ENCODE measurements at regions not wholly inside any gene's neighbourhood (a gene's known extent, or its start where the extent isn't known, plus 50 kb on each side); places are given as distances from the start of the nearest gene placed in this dataset.

DNA sequence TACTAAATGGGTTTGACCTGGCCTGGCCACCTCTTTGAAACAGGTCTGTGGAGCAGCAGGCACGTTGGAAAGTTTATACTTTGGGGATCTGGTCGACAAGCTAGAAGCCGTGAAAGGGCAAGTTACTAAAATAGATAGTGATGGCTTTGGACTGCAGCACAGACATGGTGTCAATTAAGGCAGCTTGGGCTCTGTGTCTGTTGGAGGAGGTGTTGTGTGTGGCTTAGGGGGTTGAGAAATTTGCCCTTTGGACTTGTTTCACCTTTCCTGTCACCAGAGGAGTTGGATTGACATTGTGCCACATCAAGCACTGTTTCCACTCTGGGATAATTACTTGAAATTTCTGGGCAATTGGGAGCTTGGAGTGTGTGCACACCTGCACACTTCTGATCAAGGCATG lies 251.8 kb upstream of the MKI67 start:
- DNase-seq, result no peak

- no peak for DNase-seq
Measured at GRCh38 chr10:128380946-128381345, 254.7 kb upstream of the MKI67 start.

DNA sequence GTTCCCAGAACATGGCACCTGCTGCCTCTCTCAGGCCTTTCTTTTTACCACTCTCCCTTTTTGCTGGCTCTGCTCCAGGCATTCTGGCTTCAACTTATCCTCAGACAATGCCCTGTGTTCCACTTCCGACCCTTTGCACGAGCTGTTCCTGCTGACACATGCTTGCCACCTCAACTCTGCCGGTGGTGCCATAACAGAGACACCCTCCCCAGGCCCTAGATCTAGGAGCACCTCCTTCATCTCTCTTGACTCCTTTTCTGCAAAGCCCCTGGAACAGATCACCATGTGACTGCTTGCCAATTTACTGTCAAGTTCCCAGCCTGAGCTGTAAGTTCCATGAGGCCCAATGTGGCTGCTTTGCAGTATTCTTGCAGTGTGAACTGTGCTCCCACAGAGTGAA lies 256.0 kb upstream of the MKI67 start:
- DNase-seq, result no peak

GRCh38 chr10:128384831-128385230 lies 258.6 kb upstream of the MKI67 start:
- no peak for DNase-seq

DNA sequence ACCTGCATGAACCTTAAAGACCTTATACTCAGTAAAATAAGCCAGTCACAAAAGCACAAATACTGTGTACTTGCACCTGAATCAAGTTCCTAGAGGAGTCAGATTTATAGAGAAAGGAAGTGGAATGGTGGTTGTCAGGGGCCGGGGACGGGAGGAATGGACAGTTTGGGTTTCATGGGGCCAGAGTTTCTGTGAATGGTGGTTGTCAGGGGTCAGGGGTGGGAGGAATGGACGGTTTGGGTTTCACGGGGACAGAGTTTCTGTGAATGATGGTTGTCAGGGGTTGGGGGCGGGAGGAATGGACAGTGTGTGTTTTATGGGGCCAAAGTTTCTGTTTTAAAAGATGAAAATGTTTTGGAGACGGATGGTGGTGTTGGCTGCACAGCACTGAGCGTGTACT lies 260.0 kb upstream of the MKI67 start:
- no peak for DNase-seq

DNA sequence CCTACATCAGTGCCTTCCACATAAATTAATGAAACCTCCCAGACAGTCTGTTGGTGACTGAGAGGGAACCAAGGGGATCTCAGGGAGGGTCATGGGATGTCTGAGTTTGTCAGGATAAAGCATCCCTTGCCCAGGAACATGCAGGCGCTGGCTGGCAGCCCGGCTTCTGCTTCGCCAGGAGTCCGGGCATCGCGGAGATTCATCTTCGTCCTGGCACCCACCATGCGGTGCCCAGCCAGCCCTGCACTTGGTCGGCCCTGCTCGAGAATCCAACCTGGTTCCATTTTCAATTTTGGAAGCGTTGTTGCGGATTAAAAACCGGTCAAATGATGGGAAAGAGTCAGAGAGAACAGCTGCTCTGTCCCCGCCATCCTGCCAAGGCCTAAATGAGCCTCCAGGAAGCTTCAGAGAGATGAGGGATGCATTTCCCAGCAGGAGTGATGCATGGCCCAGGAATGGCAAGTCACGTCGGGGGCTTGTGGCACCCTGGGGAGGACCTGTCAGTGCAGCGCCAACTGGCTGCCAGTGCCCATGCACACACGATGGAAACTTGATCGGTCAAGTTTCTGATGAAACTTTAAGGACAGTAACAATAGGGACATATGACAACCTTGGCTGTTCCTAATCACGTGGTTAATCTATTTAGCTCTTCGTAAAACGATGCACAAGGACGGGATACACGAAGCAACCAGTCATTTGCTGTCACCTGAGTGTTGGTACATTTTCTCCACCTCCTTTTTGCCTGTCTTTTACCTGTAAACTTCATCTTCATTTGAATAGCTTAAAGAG lies 260.8 kb upstream of the MKI67 start:
- no peak for DNase-seq

GRCh38 chr10:128390596-128390995 lies 264.4 kb upstream of the MKI67 start:
- no peak for DNase-seq

- no peak for DNase-seq
Measured at GRCh38 chr10:128393546-128393945, 267.3 kb upstream of the MKI67 start.

- DNase-seq, result no peak
Measured at GRCh38 chr10:128398118-128398517, 271.9 kb upstream of the MKI67 start.

- no peak for DNase-seq
Measured at GRCh38 chr10:128398999-128399398, 272.8 kb upstream of the MKI67 start.

GRCh38 chr10:128400564-128400963 lies 274.3 kb upstream of the MKI67 start:
- DNase-seq, result no peak

DNA sequence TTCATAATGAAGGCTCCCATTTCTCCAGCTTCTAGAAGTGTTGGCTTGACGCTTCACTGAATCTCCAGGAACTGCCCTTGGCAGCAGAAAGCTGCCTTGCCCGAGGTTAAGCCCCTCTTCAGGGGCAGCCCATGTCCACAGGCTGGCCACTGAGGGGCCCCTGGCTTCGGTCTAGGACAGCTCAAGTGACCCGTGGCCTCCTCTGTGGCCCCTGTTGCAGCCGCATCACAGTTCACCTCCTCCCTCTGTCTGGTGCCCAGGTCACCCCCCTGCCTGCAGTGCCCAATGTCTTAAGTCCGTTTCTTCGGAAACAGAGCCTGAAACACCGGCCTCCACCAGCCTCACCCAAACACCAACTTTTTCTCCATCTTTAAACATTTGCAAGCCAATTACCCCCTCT lies 279.2 kb upstream of the MKI67 start:
- no peak for DNase-seq

DNA sequence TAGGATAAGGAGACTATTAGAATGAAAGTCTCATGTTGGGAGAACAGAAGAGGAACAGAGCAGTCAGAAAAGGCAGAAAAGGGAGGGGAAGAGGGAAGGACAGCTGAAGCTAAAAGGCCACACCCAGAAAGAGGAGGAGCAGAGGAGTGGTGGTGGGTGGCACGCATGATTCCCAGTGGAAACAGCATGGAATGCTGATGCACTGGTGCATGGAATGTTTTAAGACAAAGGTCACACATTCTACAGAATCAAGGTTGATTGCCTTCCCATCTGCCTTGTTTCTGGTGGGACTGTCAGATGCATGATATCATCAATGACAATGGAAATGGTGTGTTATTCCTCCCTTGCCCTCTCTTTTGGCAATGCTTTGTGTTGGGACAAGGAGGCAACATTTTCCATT lies 285.4 kb upstream of the MKI67 start:
- no peak for DNase-seq

- DNase-seq, result no peak
Measured at GRCh38 chr10:128414568-128414967, 288.3 kb upstream of the MKI67 start.

DNA sequence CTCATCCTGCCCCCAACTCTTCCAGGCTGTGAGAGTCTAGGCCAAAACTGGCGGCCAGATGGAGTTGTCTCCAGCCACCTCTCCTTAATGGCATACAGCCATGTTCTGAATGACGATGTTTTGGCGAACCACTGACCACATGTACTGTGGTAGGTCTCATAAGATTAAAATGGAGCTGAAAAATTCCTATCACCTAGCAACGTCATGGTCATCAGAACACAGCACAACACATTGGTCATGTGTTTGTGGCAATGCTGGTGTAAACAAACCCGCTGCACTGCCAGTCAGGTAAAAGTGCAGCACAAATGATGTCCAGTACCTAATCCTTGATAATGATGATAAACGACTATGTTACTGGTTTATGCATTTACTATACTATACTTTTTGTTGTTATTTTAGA lies 290.0 kb upstream of the MKI67 start:
- DNase-seq, result no peak

GRCh38 chr10:128417826-128418225 lies 291.6 kb upstream of the MKI67 start:
- DNase-seq, result no peak

- DNase-seq, result no peak
Measured at GRCh38 chr10:128418819-128419218, 292.6 kb upstream of the MKI67 start.

DNA sequence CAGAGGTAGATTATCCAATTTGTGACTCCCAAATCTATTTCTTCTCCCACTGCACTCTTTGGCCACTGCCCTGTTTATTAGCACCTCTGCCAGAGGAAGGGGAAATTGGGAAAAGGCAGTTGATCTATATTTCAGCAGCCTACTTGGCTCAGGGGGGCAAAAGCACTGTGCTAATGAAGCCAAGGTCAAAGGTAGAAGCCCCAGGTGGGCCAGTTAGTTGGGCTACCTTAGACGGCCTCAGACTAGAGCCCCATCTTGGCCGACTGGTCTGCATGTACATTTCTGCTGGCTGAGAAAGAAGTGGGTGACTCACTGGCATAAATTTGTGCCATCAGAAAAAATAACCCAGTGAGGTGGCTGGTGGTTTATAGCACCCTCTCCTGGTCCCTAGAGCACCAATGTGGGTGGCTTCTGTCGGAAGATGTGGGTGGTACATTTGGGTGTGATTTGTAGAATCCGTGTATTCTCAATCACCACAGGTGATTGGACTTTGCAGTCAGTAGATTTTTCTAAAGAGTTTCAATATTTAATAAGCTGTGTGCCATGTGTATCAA lies 293.3 kb upstream of the MKI67 start:
- DNase-seq, result no peak

GRCh38 chr10:128420623-128421022 lies 294.4 kb upstream of the MKI67 start:
- no peak for DNase-seq

GRCh38 chr10:128421371-128422160 lies 295.3 kb upstream of the MKI67 start:
- no peak for DNase-seq

- DNase-seq, result no peak
Measured at GRCh38 chr10:128422190-128422589, 296.0 kb upstream of the MKI67 start.

DNA sequence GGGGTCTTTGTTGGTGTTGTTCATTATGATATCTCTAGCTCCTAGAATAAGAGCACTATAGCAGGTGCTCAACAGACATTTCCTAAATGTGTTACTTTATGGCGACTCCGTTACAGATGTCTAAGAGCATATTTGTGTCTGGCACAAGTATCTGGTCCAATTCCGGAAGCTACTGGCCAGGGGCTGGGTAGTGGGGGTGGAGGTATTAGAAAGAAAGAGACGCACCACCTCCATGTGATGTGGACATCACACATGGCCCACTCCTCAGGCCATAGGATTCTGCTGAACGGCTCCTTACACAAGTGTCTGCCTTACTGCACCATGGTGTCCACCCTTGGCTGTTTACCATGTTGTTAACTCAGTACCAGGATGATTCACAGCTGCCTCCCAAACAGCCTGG lies 296.8 kb upstream of the MKI67 start:
- DNase-seq, result no peak

DNA sequence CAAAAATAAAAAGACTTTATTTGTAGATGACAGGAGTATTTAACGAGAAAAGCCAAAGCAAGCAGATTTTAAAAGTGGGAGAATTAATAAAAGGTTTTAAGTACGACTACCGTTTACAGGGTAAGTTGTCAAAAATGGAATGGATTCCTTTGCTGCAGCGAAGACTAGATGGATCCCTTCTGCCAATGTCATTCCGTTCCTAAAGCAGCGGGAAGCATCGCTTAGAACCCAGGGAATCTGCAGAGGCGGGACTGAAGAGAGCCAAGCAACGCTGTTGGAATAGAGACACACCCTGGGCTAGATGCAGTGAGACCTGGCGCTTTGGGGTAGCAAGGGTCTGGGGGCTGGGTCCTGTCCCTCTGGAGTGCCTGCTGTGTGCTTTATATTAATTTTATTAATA lies 303.1 kb upstream of the MKI67 start:
- DNase-seq, result no peak

GRCh38 chr10:128429835-128430513 lies 303.8 kb upstream of the MKI67 start:
- no peak for DNase-seq
